GM18499 (cell line): ENCODE measurements at regions not wholly inside any gene's neighbourhood (a gene's known extent, or its start where the extent isn't known, plus 50 kb on each side); places are given as distances from the start of the nearest gene placed in this dataset.

Experiments used
- ATAC-seq: cut with Tn5 transposase; IDR thresholded peaks from one replicate; pipeline ENCODE4 v1.9.1; 2021; ENCODE audit warnings: moderate number of reproducible peaks; ENCODE audit not compliant: insufficient read depth, unreplicated experiment

DNA sequence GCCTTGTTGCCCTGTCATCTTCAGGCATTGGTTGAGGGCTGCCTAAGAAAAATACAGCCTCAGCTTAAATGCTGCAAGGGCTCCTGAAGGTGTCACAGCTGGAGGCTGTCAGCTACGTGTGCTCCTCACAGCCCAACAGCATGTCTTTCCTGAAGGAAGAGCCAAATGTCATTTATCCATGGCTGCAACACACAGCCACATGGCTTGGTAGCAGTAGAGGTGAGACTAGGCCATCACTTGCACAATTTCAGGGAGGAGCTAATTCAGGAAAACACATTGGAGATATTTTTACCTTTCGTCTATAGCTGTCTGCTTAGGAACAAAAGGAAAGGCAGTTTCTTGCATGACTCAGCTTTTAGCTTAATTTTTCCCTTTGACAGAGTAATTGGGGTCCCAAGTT lies 260.7 kb downstream of the SYK start:
- no peak for ATAC-seq

DNA sequence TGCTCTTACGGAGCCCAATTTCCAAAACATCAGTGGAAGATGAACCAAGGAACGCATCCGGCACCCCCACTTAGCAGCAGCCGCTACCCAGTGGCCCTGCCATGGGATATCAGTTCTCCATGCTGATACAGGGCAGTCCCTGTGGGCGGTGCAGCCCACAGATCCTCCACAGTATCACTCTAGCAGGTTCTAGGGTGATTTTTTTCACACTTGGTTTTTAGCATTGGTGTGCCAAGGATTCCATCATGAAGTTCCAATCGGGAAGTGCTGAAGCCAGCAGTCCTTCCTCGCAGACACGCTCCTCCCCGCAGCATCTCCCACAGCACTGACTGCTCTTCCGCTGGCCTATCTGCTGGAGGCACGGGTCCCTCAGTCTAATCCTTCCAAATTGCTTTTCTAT lies 261.9 kb downstream of the SYK start:
- ATAC-seq, result no peak

DNA sequence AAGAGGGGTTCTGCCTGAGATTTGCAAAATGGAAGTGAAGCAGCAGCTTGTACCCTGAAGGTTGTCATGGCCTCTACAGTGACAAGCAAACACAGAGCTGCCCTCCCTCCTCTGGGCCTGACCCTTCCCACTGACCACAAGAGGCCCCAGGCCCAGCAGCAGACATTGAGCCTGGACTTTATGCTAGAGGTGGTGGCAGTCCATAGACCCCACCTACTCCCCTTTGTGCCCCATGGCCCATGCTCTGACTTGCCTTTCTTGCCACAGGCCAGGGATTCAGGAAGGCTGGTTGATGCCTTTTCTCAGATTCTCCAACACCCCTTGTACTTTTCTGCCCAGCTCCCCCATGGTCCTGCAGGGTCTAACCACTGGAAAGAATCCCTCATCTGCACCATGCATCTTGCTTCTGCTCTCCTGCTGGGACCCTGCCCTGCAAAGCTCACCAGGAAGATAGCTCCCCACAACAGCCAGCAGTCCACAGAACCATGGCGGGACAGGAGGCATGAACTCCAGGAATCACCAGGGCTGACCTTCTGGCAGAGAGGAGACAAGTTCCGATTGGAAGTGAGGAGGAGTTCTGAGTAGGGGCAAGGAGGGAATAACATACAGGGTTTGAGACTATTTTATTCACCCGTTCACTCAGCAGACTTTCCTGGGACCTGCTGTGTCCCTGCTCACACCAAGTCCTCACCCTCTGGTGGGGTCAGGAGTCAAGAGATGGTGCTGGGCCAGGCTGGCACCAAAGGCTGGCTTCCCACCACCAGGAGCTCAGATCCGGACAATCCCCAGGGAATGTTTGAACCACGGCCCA lies 263.8 kb downstream of the SYK start:
- no peak for ATAC-seq

DNA sequence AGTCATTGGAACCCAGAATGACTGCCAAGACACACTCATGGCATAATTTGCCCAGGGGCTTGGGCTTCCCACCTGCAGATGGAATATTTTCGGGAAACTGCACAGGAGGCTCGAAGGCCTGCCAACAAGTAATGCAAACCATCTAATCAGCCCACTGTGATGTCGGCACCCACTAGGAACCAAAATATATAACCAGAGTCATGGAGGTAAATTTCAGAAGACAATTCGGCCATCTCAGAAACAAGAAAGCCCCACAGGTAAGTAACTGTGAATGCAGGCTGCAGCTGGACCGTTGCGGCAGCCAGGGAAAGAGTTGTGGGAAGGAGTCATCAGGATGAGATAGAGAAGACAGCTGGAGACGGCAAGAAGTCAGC lies 264.4 kb downstream of the SYK start:
- ATAC-seq, result no peak

DNA sequence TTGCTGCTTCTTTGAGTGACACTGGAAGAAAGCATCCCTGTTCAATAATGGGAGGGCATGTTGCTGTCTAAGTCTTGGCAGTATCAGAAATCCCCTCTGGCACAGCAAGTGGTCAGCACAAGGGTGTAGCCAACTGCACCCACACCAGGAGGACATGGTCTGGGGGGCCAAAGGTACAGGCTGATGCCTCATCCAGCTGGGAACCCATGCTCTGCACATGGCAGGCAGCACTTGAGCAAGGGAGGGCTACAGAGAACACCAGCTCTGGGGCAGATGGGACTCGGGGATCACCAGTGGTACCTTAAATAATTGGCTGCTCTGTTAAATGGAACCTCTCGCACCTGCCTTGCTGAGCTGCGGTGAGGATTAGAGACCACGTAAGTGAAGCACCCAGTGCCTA lies 265.2 kb downstream of the SYK start:
- ATAC-seq, result no peak

DNA sequence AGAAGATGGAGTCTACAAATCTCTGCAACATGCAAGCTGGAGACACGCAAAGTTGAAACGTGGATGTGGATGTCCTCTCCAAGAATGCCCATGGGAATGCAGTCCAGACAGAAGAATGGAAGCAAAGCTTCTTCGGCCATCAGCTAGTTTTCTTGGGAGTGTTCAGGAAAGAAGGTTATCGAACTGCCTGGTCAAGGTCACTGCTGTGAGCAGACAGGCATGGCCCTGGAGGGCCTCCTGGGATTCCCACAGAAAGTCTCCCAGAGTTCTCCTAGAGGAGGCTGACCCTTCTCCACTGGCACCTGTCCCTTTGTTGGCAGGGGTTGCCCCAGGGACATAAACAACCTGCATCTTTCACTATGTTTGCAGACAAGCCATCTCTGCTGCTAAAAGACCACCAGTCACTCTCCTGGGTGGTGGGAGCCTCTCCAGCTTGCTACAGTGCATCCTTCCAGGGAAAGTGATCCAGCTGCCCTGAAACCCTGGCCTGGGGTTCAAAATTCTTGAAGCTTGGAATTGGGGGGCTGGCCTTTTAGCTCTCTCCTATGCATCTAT lies 265.8 kb downstream of the SYK start:
- ATAC-seq, result no peak

DNA sequence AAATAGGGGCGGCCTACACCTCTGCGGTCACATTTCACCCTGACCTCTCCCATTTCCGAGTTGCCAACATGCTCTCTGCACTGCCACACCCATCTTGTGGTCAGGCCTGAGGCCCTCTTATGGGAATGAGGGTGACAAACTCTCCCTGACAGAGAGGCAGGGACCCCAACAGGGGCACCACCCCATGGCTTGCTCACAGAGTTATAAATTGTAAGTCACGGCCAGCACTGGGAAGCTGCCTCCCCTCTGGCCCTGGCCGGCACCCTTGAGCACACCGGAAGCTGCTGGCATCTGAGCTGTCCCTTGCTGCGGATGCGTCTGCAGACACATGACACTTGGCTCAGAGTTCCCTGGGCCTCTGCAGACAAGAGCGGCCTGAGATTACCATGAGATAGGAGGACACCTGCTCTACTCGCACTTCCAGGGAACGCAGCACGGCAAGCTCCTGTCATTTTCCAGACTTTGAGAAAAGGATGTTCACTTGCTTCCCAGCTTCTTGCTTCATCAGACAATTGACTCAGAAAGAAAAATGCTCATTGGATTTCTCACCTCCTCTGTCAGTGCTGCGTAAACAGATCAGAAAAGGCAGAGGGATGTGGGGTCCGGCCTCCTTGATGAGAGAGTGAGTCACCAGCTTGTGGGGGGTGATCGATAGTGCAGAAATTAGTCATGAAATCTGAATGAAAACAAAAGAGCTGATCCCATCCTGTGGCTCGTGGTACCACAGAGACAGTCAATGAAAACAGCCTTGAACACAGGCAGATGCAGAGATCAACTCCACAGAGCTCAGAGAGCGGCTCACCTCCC lies 269.8 kb downstream of the SYK start:
- no peak for ATAC-seq

DNA sequence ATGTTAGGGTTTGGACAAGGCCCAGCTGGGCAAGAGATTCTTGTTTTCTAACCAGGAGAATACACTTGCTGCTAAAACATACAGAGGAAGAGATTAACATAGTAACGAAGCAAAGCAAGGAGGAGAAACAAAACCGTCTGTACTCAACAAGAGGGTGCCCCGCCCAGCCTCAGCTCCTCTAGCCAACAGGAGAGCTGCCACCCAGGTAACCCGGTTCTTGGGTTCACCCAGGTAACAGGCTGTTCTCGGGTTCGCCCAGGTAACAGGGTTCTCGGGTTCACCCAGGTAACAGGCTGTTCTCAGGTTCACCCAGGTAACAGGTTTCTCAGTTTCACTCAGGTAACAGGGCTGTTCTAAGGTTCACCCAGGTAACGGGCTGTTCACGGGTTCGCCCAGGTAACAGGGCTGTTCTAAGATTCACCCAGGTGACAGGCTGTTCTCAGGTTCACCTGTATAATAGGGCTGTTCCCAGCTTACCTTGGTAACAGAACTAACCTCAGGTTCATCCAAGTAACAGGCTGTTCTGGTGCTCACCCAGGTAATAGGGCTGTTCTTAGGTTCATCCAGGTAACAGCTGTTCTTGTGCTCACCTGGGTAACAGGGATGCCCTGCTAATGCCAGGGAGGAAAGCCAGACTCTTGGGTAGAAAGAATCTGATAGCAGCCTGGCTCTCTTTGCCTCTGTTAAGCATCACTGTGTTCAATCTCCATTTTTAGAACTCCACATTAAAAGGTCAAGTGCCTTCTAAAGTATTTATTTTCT lies 271.6 kb downstream of the SYK start:
- ATAC-seq, result no peak

DNA sequence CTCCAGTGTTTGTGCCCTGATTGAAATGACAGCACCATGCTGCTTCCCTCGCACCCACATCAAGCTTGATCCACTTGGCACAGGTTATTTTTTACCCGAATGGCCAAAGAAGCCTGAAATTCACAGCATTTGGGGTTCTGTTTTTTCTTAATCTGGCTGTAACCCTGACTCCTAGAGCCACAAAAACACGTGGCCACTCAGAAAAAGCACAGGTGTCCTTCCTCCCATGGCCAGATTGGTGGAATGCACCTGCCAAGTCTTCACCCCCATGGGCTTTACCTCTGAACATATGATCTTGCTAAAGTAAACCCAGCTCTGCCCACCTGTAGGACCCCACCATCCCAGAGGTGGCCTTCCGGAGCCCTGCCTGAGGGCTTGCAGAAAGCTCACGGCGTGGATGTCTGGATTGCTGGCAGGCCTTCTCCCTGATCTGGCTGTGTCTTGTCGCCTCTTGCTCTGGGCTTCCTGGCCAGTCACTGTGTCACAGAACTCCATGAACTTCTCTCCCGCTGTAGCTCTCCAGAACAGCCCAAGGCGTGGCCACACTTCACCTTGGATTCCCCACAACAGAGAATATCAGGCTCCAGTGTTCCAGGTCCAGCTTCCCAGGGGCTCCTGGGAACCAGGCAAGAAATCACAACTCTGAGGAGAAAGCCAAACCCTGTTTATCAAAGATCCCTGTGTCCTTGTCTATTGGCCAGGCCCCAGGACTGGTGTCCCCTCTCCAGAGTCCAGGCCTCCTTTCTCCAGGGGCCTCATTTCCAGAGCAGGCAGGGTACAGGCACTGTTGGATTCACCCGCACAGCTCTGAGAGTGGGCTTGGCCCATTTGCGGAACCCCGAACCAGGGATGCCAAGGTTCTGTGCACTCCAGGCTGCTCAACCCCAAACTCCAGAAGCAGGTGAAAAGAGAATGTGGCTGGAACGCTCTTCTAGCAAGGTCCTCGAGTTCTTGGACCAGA lies 272.5 kb downstream of the SYK start:
- no peak for ATAC-seq

DNA sequence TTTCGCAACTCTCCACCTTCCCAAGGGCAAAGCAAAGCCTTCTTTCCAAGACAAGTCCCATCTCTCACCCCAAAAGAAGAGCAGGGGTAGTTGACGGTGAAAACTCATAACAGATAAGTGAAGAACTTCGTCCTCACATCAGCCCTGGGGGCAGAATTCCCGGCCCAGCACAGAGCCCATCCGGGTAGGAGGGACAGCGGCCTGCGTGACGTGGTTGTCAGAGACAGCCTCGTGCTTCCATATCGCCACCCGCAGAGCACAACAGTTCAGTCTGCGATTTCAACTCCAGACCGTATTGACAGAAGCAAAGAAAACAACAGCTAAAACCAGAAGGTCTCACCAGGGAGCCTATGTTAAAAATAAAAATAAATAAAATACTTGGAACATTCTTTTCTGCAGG lies 273.2 kb downstream of the SYK start:
- no peak for ATAC-seq

DNA sequence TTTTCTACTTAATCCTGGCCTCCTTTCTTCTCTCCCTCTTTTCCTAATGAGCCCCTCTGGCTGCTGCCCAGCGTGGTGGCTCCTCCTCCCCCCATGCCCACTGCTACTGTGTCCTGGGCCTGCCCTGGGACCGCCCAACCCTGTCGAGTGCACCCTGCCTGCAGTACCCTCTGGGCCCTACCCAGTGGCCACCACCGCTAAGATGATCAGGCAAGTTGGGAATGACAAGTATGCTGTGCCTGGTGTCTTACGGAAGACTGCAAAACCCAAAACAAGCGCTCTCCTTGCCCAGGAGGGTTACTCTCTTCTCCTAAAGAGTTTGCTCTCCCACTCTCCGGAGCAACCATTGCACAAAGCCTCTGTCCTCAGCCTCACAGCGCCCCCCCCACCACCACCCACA lies 273.7 kb downstream of the SYK start:
- ATAC-seq, result no peak

DNA sequence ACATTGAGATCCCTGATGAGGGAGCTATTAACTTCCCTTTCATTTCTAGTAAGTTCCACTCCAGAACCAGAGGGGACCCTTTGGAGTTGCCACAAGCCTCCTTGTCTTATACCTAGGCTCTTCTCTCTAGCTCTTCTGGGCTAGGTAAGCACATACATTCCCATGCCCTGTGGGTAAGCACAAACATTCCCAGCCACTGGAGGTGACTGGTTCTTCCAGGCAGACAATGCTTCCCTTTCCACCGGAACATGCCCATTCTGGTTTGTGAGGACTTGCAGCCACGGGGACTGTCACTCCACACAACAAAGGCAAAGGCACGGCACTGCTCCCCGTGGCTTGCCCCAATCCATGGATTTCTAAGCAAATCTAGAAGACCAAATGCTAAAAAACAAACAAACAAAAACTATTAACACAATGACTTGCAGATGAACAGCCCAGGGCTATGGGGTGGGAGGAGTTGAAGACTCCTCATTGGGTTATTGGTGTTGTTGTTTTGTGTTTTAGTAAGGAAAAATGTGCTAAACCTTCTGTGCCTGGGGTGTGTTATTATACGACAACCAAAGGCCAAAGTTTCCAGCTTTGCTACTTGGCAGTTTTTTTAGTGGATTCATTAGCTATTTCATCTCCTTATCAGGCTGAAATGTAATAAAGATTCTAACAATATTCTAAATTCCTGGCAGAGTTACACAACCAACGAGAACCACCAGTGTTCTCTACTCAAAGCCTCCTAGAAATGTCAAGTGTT lies 276.2 kb downstream of the SYK start:
- ATAC-seq, result no peak

DNA sequence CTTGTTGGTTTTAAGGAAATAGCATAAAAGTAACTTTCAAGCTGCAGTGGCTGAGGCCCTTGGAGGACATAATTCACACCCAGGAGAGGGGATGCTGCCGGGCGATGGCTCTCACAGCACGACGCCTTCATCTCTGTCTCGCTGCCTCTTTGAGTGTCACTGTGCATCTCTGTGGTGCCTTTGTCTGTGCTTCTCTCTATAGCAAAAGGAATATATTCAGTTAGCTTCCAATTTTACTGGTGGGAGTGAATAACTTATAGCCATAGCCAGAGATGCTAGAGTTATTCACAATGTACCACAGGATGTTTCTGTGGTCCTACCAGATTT lies 276.7 kb downstream of the SYK start:
- ATAC-seq, result no peak

DNA sequence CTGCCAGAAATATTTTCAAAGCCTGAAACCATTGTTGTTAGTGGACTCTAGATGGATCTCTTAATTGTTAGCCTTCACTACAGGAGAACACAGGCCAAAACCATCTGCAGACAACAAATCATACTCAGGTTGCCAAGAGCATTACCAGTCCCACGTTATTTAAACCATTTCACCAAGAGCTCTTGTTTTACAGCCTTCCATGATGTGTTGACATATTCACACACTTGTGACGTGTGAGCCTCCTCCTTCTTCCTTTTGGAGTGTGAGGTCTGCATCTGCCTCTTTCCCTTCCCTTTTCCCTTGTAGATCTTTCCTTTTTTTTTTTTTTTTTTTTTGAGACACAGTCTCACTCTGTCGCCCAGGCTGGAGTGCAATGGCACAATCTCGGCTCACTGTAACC lies 279.0 kb downstream of the AUH start:
- ATAC-seq, result no peak

DNA sequence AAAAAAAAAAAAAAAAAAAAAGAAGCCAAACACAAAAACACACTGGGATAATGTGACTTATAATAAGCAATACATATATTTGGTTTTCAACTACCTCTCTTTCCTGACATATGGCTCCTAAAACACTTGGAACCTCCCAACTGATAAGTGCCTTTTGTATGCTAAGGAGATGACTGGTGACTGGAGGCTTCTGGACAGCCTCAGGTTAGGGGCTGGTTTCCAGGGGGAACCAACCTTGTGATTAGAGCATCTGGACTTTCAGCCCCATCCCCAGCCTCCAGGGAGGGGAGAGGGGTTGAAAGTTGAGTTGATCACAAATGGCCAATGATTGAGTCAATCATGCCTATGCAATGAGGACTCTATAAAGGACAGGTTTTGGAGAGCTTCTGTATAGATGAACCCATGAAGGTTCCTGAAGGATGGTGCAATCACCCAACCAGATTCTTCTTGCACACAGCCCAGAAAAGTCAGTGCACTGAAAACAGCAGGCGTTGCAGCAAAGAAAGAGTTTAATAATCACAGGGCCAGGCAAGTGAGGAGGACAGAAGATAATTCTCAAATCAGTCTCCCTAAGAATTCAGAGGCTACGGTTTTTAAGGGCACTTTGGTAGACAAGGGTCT lies 276.7 kb downstream of the AUH start:
- no peak for ATAC-seq

DNA sequence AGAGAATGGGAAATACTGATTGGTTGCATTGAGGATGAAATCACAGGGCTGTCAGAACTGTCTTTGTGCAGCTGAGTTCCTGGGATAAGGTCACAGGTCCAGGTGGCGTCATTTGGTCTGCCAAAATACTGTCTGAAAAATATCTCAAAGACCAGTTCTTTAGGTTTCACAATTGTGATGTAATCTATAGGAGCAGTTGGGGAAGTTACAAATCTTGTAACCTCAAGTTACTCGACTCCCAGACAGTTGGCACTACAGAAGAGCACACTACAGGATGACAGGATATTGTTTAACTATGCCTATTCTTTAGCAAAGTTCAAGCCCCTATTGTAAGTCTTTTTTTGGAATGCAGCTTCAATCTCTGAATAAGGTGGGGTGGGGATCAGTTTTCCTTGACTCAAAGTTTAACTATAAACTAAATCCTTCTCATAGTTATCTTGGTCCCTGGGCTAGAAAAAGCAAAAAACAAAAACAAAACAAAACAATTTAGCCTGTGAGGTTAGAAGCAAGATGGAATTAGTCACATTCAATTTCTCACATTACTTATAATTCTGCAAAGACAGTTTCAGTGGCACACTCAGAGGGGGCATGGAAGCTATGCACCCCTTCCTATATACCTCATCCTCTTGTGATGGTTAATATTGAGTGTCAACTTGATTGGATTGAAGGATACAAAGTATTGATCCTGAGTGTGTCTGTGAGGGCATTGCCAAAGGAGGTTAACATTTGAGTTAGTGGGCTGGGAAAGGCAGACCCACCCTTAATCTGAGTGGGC lies 276.0 kb downstream of the AUH start:
- no peak for ATAC-seq

DNA sequence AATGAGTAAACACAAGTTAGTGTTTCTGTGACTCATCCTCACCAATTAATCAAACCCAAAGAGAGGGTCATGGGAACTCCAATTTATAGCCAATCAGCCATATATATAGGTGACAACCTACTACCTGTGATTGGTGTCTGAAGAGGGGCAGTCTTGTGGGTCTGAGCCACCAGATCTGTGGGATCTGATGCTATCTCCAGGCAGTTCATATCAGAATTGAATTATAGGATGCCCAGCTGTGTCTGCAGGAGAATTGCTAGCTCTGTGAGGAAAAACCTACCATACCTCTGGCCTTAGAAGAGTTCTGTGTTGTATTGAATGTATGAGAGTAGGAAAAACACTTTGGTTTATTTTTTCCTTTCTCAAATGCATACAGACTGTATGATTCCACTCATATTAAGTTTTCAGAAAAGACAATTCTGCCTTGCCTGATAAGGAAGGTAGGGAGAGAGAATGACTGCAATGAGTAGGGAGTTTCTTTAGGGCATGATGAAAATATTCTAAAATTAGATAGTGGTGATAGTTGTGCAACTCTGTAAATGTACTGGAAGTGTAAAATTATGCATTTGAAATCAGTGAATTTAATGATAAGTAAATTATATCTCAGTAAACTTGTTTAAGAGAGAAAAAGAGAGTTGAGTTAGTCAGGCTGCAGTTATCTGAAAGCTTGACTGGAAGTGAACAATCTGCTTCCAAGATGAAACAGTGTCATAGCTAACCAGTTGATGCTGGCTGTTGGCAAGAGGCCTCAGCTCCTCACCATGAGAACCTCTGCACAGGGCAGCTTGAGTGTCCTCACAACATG lies 274.9 kb downstream of the AUH start:
- ATAC-seq, result no peak
